Hepatocyte (in vitro differentiated cells): ENCODE measurements at regions not wholly inside any gene's neighbourhood (a gene's known extent, or its start where the extent isn't known, plus 50 kb on each side); places are given as distances from the start of the nearest gene placed in this dataset.

Experiments
- EZH2 ChIP-seq: fragments of 200-600 bp; sonication (generic); IDR thresholded peaks from 2 replicates; pipeline ENCODE4 v1.6.1; 2016; ENCODE audit warnings: antibody characterized with exemption, mild to moderate bottlenecking, borderline replicate concordance
- EZH2phosphoT487 ChIP-seq: fragments of 200-600 bp; sonication (generic); IDR thresholded peaks from one replicate; pipeline ENCODE4 v1.6.1; 2018; ENCODE audit warnings: antibody characterized with exemption, mild to moderate bottlenecking, low read depth, moderate library complexity; ENCODE audit not compliant: unreplicated experiment, severe bottlenecking
- TF ChIP-seq, protein P1 (sequence below): fragments of 200-600 bp; sonication (generic); IDR thresholded peaks from 2 replicates; pipeline ENCODE4 v1.5.1; 2016; ENCODE audit warnings: antibody characterized with exemption, mild to moderate bottlenecking; ENCODE audit not compliant: poor library complexity

DNA sequence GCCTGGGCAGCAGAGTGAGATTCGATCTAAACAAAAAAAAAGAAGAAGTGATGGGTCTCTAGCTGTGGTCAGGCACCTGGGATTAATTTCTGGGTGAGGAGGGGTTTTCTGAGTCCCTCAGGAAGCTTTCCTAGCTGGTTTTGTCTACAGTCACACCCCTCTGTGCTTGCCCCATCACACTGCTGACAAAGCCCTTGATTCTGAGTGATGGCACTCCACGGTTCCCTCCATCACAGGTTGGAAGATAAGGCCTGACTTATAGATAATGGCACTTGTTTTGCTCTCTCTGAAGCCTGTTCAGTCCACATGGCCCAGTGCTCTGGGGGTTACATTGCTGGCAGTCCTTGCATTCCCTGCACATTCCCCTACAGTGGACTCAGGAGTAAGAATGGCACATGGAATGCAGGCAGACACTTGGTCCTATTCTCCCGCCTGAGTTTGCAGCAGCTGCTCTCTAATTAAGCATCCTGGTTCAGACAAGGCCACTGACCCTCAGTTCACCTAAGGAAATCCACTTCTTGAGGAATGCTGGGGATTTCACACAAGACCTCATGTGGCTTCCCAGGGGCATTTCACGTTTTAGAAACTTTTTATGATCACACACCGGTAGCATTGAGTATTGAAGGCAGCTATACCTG, 81.0 kb upstream of the NMNAT3 start:
- TF ChIP-seq, protein P1, sequence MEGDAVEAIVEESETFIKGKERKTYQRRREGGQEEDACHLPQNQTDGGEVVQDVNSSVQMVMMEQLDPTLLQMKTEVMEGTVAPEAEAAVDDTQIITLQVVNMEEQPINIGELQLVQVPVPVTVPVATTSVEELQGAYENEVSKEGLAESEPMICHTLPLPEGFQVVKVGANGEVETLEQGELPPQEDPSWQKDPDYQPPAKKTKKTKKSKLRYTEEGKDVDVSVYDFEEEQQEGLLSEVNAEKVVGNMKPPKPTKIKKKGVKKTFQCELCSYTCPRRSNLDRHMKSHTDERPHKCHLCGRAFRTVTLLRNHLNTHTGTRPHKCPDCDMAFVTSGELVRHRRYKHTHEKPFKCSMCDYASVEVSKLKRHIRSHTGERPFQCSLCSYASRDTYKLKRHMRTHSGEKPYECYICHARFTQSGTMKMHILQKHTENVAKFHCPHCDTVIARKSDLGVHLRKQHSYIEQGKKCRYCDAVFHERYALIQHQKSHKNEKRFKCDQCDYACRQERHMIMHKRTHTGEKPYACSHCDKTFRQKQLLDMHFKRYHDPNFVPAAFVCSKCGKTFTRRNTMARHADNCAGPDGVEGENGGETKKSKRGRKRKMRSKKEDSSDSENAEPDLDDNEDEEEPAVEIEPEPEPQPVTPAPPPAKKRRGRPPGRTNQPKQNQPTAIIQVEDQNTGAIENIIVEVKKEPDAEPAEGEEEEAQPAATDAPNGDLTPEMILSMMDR: no peak
- TF ChIP-seq EZH2 (no peak), EZH2phosphoT487 (no peak)
